NCI-H2227 treated with DMSO at 0.1 percent for 48 hours (cell line): ENCODE measurements at regions not wholly inside any gene's neighbourhood (a gene's known extent, or its start where the extent isn't known, plus 50 kb on each side); places are given as distances from the start of the nearest gene placed in this dataset.

Source experiments
- DNase-seq: peaks from one replicate; lab custom pipeline; 2025; lab: John Stamatoyannopoulos, UW

DNA sequence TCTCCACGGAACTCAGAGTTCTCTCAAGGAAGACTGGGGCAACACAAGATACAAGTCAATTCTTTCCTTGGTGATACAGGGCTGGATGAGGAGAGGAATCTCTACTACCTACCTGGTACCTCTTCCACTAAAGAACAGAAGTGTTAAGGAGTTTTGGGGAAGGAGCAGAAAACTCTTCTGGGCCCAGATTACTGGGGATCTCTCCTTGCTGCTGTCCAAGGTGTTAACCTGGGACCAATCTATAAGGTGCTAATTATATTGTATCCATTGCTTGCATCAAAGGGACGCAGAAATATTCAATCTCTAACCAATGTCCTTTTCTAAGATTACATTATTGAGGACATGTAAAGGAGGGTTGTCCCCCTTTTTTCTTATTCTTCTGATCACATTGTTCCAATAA is 1102.5 kb downstream of the AMY1C start:
- DNase-seq, result no peak

DNA sequence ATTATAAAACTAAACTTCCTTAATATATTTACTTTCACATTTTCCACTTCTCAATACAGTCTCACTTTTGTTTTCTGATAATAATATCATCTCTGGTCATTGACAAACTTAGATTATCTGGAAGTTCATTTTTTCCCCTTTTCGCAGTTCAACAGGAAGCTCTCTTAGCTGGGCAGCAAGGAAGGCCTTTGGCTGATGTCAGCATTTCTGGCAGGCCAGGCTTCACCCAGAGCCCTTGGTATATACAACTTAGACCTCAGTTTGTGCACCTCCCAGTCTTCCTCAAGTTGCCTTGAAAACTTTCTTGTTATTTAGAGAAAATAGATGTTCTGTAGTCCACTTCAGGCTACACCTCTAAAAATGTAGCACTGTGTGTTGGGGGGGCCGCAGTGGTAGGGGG is 1103.6 kb downstream of the AMY1C start:
- no peak for DNase-seq

DNA sequence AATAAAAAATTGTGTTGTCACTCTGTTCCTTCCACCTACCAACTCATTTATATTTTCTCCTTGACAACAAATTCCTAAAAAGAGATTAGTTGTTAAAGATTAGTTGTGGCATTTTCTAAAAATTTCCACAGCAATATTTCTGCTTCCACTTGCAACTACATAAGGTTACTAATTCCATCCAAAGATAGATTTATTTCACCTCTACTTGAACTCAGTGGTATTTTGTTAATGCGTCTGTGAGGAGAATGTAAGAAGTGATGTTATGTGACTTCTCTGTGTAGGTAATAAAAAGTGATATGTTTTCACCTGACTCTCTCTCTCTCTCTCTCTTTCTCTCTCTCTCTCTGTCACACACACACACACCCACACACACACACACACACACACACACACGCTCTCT is 1104.8 kb downstream of the AMY1C start:
- DNase-seq, result no peak

DNA sequence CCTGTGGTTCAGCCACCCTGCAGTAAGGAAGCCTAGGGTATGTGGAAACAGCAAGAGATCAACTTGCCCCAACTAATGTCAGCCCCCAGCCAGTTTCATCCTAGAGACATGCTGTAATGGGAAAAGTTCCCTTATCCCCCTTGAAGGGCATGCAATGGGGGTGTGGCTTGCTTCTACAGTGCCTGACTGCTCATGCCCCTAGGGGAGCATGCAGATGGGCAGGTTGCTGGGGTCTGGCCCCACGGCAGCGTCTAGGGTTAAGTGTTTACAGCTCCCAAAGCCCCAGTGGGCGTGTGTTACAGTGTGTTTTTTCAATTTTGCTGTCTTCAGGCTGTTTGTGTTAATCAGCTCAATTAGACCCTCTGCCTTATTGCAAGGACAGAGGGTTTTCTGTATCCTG is 1105.9 kb downstream of the AMY1C start:
- no peak for DNase-seq

DNA sequence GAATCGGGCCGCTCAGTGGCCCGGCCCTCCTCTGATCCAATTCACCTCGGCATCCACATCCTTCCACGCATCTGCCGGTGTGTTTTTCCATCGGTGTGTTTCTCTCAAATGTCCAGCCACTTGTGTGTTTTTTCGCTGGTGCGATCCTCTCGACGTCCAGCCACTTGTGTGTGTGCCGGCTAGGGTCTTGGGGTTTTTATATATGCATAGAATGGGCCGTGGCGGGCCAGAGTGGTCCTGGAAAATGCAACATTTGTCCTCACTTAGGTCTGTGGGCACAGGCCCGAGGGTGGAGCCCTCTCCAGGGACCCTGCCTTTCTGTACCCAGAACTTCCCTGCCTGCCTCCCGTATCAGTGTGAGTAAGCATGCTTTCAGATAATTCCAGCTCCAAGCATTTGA is 1106.4 kb downstream of the AMY1C start:
- no peak for DNase-seq

DNA sequence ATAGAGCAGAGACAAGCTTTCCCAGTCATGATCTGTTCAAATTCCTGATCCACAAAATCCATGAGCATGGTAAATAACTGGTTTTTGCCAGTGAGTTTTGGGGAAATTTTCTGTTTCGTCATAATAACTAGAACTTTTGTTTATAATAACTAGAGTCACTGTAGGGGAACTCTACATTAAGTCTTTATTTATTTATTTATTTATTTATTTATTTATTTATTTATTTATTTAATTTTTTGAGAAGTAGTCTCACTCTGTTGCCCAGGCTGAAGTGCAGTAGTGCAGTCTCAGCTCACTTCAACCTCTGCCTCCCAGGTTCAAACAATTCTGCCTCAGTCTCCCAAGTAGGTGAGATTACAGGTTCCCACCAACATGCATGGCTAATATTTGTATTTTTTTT is 1106.8 kb downstream of the AMY1C start:
- no peak for DNase-seq

DNA sequence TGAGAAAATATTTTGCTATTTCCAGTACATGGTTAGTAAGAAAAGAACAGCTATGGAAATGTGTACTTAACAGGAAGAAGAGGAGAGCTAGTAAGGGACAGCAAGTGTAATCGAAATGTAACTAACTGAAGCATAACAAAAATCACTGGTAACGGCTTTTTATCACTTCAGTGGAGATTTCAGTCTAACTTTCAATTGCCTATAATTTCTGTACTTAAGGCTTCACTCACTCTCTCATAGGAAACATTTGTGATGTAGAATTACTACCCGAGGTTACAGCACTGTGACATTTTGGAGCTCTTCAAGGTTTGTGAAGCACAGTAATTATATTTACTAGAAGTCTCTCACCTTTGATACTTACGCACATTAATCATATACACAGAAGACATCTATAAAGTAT is 1119.1 kb downstream of the AMY1C start:
- DNase-seq, result no peak

DNA sequence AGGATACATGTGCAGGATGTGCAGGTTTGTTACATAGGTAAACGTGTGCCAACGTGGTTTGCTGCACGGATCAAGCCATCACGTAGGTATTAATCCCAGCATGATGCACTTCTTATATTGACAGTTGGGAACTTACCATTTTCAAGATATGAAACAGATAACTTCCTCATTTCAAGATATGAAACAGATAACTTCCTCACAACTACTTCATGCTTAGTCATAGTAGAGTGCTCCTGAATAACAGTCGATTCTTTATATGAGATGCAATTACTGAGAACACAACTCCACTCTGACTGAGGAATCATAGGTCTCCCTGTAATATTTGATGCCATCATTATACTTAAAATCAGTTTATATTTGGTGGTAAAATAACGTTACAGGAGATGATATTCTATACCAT is 1124.3 kb downstream of the AMY1C start:
- DNase-seq, result no peak

DNA sequence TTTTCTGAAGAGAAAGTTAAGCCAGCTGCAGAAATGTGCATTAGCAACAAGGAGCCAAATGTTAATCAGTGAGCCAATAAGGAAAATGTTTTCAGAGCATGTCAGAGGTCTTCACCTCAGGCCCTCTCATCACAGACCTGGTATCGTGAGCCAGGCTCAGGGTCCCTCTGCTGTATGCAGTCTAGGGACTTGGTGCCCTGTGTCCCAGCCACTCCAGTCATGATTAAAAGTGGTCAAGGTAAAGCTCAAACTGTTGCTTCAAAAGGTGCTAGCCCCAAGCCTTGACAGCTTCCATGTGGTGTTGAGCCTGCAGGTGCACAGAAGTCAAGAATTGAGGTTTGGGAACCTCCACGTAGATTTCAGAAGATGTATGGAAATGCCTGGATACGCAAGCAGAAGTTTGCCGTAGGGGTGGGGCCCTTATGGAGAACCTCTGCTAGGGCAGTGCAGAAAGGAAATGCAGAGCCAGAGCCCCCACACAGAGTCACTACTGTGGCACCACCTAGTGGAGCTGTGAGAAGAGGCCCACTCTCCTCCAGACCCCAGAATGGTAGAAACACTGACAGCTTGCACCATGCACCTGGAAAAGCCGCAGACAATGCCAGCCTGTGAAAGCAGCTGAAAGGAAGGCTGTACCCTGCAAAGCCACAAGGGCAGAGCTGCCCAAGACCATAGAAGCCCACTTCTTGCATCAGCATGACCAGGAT is 1128.7 kb downstream of the AMY1C start:
- no peak for DNase-seq

DNA sequence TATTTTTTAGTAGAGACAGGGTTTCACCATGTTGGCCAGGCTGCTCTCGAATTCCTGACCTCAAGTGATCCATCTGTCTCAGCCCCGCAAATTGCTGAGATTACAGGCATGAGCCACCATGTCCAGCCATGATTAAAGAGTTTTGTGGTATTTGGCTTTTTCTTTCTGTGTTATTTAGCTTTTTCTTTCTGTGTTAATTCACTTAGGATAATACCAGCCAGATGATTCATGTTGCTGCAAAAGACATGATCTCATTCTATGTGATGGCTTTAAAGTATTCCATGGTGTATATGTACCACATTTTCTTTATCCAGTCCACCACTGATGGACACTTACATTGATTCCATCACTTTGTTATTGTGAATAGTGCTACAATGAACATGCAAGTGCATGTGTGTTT is 1135.2 kb downstream of the AMY1C start:
- no peak for DNase-seq

DNA sequence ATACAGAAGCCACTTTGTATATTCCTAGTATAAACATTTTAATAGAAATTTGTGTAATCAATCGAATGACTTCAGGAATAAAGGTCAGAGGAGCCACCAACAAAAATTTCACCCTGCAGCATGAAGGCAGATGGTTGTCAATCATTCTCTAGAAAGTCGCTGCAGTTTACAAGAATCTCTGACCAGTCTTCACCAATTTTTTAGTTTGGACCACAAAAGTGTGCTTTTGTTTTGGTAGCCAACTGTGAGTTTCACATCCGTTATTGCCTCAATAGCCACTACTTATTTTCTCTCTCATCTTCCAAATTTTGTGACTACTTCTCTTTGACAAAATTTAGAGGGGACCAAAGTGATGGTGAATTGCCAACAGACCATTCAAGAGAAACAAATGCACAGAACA is 1155.6 kb downstream of the AMY1C start:
- no peak for DNase-seq

DNA sequence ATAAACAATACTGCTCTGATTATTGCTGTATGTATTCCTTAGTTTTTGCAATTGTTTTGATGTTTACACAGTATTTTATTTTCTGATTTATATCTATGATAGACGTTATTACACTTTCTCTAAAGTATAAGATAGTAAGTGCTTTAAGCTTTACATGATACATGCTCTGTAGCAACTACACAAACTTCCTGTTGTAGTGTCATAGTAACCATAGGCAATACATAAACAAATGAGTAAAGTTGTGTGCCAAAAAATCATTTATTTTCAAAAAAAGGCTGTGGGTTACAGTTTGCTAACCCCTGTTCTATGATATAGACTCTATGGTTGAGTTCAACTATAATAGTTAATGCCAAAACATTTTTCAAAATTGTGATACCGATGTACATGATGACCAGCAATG is 1156.4 kb downstream of the AMY1C start:
- no peak for DNase-seq

DNA sequence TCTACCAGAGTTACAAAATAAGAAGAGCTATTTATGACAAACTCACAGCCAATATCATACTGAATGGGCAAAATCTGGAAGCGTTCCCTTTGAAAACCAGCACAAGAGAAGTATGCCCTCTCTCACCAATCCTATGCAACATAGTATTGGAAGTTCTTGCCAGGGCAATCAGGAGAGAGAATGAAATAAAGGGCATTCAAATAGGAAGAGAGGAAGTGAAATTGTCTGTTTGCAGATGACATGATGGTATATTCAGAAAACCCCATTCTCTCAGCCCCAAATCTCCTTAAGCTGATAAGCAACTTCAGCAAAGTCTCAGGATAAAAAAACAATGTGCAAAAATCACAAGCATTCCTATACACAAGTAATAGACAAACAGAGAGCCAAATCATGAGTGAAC is 1169.5 kb downstream of the AMY1C start:
- DNase-seq, result no peak

DNA sequence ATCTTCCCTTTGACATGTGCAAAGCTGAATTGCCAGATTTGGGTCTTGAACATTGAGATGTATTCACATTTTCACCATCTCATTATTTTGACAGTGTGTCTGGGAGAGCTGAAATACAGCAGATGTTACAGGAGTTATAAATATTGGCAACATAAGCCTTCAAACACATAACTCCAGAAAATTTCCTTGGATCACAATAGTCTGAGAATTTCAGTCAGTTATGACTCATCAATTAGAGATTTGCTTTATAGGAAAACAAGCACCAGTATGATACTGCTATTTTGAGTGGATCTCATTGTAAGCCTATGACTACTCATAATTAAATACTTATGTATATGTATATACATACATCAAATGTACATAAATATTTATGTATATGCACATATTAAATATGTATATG is 1171.8 kb downstream of the AMY1C start:
- no peak for DNase-seq

DNA sequence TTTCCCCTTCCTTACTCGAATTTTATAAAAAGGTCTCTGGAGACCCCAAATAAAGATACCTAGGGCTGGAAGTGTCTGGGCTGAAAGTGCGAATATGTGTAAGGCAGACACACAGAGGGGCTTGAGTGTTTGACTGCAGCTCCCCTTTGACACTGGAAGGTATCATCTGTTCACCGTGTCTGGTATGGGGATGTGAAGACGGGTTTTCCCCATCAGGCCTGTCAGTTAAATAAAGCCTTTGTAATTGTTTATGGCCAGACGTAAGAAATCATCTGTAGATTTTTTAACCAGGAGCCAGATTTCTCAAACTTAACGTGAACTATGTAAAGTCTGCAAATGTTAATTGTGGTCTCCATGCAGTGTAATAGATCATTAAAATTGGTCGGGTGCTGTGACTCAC is 1173.4 kb downstream of the AMY1C start:
- no peak for DNase-seq

DNA sequence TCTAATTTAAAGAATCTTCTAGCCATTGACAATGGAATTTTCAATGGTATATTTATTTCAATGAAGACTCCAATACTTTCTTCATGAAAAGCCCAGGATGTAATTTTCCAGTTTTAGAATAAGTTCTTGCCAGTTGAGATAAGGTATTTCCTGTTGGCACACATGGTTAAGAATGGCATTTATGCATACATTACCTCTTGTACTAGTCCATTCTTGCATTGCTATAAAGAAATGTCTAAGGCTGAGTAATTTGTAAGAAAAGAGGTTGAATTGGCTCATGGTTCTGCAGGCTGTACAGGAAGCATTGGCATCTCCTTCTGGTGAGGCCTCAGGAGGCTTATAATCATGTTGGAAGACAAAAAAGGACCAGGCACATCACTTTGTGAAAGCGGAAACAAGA is 1179.6 kb downstream of the AMY1C start:
- no peak for DNase-seq

DNA sequence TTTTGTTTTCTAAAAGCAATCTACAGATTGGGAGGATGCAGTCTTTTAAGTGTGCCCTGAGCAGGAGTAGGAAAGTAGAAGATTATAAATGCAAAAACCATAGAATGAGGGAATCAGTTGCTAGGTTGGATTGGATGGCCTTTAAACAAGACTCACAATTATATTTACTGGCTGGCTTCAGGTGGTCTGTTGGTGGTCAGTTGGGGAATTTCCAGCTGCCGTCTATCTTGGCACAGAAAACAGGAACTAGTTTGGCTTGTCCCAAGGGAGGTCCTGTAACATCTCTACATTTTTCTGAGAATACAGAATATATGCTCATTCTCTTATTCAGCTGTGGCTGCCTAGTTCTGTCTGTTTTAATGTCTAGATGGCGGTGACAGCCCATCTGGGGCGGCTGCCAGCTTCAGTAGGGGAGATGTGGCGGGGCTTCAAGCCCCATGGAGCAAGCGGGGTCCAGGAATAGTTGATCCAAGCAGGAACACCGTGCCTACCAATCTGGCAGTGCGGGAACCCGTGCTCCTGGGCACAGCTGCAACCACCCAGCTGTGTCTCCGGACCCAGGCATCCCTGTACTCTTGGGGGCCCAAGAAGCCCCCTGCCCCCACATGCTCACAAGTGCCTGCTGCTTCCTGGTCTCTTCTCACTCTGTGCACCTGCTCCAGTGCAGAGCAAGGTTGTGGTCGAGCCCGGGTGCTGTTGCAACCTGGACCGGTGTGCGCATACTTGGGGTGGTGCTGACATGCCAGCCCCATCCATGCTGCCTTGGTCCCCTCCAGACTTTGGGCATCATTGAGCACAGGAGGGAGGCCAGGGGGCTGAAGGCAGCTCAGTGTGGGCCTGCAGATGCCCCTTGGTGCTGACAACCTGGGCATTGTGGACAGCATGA is 1182.6 kb downstream of the AMY1C start:
- no peak for DNase-seq

DNA sequence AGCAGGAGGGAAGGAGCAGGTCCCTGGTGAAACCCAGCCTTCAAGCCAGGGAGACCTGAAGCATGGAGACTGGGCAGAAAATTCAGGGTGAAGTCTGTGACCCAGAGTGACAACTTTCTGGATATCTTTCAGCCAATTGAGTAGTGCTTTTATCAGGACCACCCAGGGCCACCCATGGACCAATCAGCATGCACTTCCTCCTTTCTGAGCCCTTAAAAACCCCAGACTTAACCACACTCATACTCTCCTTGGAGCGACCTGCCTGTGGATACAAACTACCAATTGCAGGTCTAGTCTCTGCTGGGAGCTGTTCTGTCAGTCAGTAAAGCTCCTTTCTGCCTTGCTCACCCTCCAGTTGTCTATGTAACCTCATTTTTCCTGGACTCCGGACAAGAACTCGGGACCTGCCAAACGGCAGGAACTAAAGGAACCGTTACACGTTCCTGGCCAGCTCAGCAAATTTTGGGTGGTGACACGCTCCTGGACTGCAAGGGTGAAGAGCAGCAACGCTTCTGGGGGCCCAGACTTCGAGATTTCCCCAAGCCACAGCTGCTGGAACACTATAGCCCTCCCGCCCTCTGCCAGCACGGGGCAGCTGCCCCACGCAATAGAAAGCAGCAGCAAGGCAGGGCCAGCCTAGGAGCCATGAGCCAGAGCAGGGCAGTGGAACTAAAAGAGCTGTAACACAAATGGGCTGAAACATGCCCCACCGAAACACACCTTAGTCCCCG is 1183.4 kb downstream of the AMY1C start:
- DNase-seq, result no peak

DNA sequence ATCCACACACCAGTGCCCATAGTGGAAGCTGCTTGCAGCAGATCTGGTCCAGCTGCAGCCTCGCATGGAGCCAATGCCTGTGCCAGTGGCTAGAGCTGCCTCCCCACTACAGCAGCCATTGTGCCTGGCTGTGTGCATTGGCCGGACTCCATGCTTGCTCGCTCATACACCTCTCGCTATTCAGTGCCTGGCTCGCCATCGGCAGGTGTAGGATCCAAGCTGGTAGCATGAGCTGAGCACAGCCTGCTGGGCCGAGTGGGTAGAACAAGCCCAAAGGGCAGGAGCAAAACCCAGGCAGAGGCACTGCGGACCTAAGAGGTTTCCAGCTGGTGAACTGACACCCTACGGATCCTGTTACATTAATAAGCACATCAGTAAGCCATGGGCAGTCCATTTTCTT is 1184.1 kb downstream of the AMY1C start:
- DNase-seq, result no peak

DNA sequence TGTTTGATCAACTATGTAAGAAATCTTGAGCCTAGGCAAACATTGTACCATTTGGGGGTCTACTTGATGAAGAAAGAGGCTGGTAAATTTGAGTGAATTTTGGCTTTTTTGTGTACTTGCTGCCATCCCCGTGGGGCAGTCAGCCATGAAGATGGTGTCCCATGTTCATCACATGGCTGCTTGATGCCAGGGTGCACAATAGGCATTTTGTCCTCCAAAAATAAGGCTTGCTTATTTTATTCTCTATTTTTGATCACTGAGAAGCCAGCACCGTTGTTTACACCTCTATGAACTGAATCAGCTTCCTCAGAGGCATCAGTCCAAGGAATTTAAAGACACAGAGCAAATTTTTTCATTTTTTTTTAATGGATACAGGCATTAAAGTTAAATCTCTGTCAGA is 1195.7 kb downstream of the AMY1C start:
- DNase-seq, result no peak

DNA sequence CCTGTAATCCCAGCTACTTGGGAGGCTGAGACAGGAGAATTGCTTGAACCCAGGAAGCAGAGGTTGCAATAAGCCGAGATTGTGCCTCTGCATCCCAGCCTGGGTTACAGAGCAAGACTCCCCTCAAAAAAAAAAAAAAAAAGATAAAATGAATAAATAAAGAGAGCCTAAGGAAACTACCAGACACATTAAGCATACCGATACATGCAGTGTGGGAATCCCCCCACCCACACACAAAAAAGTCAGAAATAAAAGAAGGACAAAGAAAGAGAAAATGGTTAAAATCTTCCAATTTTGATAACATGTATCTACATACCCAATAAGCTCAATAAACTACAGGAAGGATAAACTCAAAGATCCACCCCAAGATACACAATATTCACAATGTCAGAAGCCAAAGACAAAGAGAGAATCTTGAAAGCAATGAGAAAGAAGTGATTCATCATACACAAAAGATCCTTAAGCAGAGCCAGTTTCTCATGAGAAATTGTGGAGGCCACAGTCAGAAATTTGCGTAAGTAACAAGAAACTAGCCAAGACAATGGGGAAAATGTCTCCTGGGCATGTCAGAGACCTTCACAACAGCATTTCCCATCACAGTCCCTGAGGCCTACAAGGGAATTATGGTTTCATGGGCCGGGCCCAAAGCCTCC is 1197.0 kb downstream of the AMY1C start:
- DNase-seq, result no peak

DNA sequence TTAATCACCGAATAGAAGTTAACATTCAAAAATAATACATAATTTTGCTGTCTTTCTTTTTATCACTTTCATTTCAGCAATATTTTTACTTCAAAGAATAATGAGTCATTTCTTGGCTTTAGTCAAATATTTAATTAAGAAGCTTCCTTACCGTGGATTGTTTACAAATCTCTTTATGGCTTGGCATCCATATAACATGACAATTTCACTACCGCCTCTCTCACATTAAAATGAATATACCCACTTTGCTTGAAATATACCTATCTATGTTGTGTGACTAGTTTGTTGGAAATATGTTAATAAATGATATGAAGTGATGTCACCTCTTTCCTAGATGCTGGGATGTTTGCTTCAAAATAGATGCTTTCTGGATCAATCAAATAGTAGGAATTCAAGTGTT is 1203.9 kb downstream of the AMY1C start:
- no peak for DNase-seq

DNA sequence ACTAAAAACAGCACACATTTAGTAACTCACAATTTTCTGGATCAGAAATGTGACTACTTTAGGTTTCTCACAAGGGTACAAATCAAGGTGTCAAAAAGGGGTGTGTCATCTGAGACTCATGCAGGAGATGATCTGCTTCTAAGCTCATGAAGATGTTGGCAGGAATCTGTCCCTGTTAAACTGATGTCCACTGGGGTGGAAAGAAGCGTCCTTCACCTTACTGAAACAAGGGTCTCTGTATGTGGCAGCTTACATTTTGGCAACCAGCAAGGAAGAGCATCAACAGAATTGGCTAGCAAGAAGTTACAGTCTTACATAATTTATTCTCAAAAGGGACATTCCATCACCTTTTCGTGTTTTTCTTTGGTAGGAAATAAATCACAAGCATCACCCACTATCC is 1223.8 kb downstream of the AMY1C start:
- DNase-seq, result no peak
